ENCODE measurements at regions not wholly inside any gene's neighbourhood (a gene's known extent, or its start where the extent isn't known, plus 50 kb on each side); places are given as distances from the start of the nearest gene placed in this dataset.

DNA sequence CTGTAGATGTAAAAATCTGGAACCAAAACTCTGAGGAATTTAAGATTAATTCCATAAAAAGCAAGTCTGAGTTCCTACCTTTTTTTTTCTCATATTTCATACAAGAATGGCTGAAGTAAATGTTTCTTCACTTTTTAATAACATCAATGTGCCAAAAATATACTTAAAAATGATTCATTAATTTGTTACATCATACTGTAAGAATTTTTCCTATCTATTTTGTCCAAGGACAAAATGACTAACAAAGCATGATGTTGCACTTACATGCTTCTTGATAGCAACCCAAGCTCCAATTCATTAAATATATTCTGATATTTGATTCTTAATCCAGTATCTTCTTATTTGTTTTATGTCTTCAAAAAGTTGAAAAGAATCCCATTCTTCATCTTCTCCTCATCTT lies 988.3 kb downstream of the TLE1 start:
- TF ChIP-seq CTCF (IDR thresholded peaks at IDR 0.05), result no peak
- TF ChIP-seq POLR2A (IDR thresholded peaks at IDR 0.05), result no peak
- no peak overlapping the region for H3K4me3 ChIP-seq (ENCODE audit: low read depth, poor library complexity, severe bottlenecking)
- DNase-seq (ENCODE audit: low spot score in 2 of 2), result no peak
- intact Hi-C loops (cut with DNase I; ENCODE audit: low total_unique reads), result no loop called here

DNA sequence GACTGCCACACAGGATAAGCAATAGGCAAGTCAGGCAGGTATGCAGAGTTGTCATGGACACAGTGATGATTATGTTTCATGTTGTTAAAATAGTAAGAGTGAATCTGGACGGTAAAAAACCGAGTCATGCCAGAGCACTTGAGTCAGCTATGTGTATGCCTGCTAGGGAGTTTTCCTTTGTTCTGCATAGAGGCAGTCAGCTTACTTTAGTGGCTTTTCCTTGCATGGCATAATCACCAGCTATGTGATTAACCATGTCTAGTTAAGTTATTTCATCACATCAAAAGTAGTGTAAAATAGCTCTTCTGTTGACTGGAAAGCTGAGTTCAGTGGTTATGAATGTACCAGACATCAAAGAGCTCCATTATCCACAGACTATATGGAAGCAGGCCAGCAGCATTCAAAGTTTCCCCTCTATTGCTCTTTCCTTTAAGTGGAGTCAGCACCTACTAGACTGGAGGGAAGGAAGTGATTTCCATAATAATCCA lies 989.8 kb downstream of the TLE1 start:
- intact Hi-C loops (cut with DNase I; ENCODE audit: low total_unique reads), result no loop called here
- no peak for DNase-seq (ENCODE audit: low spot score in 2 of 2)
- no peak overlapping the region for H3K4me3 ChIP-seq (ENCODE audit: low read depth, poor library complexity, severe bottlenecking)
- WGBS, 2 donors, result 14% methylated on average over 2 of the region's 2 CpGs
- TF ChIP-seq POLR2A (IDR thresholded peaks at IDR 0.05), result no peak

DNA sequence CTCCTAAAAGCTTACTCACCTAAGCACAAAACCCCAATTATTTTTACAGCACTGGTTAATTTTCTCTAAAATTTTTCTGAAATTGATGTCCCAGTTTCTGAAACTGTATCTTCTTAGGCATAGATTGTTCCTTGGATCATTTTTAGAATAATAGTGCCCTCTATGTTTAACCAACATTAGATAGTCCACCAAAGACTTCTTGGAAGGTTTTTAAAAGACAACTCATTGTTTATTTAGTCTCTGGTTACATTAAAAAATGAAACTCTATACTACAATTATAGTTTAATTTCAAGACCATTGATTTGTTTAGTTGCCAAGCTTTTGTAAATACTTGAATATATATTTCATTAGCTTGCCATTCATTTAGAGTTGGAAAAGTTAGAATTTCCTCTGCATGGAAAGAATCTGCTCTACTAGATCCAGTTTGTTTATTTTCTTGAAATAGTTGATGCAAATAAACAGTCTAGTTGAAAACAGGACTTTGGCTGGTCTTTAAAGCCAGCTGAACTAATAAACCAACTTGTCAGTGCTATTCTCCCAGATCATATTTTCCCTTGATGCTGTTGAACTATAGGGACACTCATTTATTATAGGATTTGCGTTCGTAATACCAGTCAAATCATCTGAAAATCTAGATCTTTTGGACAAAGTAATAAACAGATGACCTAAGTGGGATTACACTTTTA lies 990.5 kb downstream of the TLE1 start:
- H3K4me3 ChIP-seq (ENCODE audit: low read depth, poor library complexity, severe bottlenecking), result no peak overlapping the region
- TF ChIP-seq POLR2A (IDR thresholded peaks at IDR 0.05), result no peak
- no peak for TF ChIP-seq CTCF (IDR thresholded peaks at IDR 0.05)
- no peak for DNase-seq (ENCODE audit: low spot score in 2 of 2)
- WGBS, 2 donors, result 50 to 60% methylated on average over 2 of the region's 2 CpGs
- intact Hi-C loops (cut with DNase I; ENCODE audit: low total_unique reads), result no loop called here

DNA sequence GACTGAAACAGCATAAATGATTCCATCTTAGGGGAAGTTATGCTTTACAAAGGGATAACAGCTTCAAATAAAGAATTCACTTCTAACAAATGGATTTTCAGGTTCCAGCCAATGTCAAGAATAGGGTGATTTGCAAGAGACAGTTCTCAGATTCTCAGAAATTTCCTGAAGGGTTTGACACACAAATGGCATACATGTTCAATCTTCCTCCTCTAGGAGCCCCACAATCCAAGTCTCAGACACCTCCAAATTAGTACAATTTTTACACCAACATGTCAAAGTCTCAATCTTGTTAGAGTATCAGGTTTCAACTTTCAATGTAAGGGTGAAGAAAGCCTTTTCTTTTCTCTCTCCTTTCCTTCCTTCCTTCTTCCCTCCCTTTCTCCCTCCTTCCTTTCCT lies 996.6 kb downstream of the TLE1 start:
- TF ChIP-seq POLR2A (IDR thresholded peaks at IDR 0.05), result no peak
- H3K4me3 ChIP-seq (ENCODE audit: low read depth, poor library complexity, severe bottlenecking), result no peak overlapping the region
- no peak for DNase-seq (ENCODE audit: low spot score in 2 of 2)
- intact Hi-C loops (cut with DNase I; ENCODE audit: low total_unique reads), result no loop called here

GRCh38 chr9:80691229-80691628 lies 998.1 kb downstream of the TLE1 start:
- DNase-seq (ENCODE audit: low spot score in 2 of 2), result no peak
- intact Hi-C loops (cut with DNase I; ENCODE audit: low total_unique reads), result no loop called here
- no peak overlapping the region for H3K4me3 ChIP-seq (ENCODE audit: low read depth, poor library complexity, severe bottlenecking)
- no peak for TF ChIP-seq POLR2A (IDR thresholded peaks at IDR 0.05)
- TF ChIP-seq CTCF (IDR thresholded peaks at IDR 0.05), result no peak

- TF ChIP-seq CTCF (IDR thresholded peaks at IDR 0.05), result no peak
- TF ChIP-seq POLR2A (IDR thresholded peaks at IDR 0.05), result no peak
- H3K4me3 ChIP-seq (ENCODE audit: low read depth, poor library complexity, severe bottlenecking), result no peak overlapping the region
- intact Hi-C loops (cut with DNase I; ENCODE audit: low total_unique reads), result no loop called here
- no peak for DNase-seq (ENCODE audit: low spot score in 2 of 2)
- 39 to 60% methylated on average over 6 of the region's 6 CpGs for WGBS, 2 donors
Observed at GRCh38 chr9:80690349-80690939, 998.9 kb downstream of the TLE1 start.

- TF ChIP-seq POLR2A (IDR thresholded peaks at IDR 0.05) (no peak), CTCF (IDR thresholded peaks at IDR 0.05) (no peak)
- intact Hi-C loops (cut with DNase I; ENCODE audit: low total_unique reads), result no loop called here
- H3K4me3 ChIP-seq (ENCODE audit: low read depth, poor library complexity, severe bottlenecking), result no peak overlapping the region
- no peak for DNase-seq (ENCODE audit: low spot score in 2 of 2)
Observed at GRCh38 chr9:80679916-80680315, 1009.4 kb downstream of the TLE1 start.
